ENCODE measurements at regions not wholly inside any gene's neighbourhood (a gene's known extent, or its start where the extent isn't known, plus 50 kb on each side); places are given as distances from the start of the nearest gene placed in this dataset.

GRCh38 chr5:111628901-111629300 is 116.6 kb upstream of the STARD4 start:
- no peak overlapping the region for H3K27ac ChIP-seq (ENCODE audit: low read length)
- no peak overlapping the region for H3K9ac ChIP-seq (ENCODE audit: low read length)
- no peaks in the 10 kb centered on the region for H3K9me3 ChIP-seq (ENCODE audit: insufficient read depth, low read length)
- no peak overlapping the region for H3K4me2 ChIP-seq (ENCODE audit: low read length)
- H3K4me3 ChIP-seq (ENCODE audit: low read length), result no peak overlapping the region
- no peaks in the 10 kb centered on the region for H3K36me3 ChIP-seq (replicated peaks; ENCODE audit: low read depth, low read length)
- TF ChIP-seq EZH2phosphoT487 (IDR thresholded peaks at IDR 0.05; ENCODE audit: low read depth), result no peak
- TF ChIP-seq CTCF (IDR thresholded peaks at IDR 0.05; ENCODE audit: low read depth, low read length), result no peak
- H3K79me2 ChIP-seq (ENCODE audit: low read length), result no peaks in the 10 kb centered on the region
- H3K4me1 ChIP-seq (ENCODE audit: low read length), result no peaks in the 10 kb centered on the region
- no peak overlapping the region for H2AFZ ChIP-seq (ENCODE audit: low read depth, low read length)
- H4K20me1 ChIP-seq (ENCODE audit: insufficient read depth, low read length), result no peaks in the 10 kb centered on the region
- H3K27me3 ChIP-seq (ENCODE audit: low read depth, low read length), result no peaks in the 10 kb centered on the region

GRCh38 chr5:111627862-111628261 is 115.5 kb upstream of the STARD4 start:
- H3K36me3 ChIP-seq (replicated peaks; ENCODE audit: low read depth, low read length), result no peaks in the 10 kb centered on the region
- H3K9ac ChIP-seq (ENCODE audit: low read length), result no peak overlapping the region
- no peaks in the 10 kb centered on the region for H4K20me1 ChIP-seq (ENCODE audit: insufficient read depth, low read length)
- H3K79me2 ChIP-seq (ENCODE audit: low read length), result no peaks in the 10 kb centered on the region
- no peaks in the 10 kb centered on the region for H3K4me1 ChIP-seq (ENCODE audit: low read length)
- no peak overlapping the region for H3K4me3 ChIP-seq (ENCODE audit: low read length)
- H3K27me3 ChIP-seq (ENCODE audit: low read depth, low read length), result no peaks in the 10 kb centered on the region
- no peak for TF ChIP-seq CTCF (IDR thresholded peaks at IDR 0.05; ENCODE audit: low read depth, low read length)
- no peak for TF ChIP-seq EZH2phosphoT487 (IDR thresholded peaks at IDR 0.05; ENCODE audit: low read depth)
- no peak overlapping the region for H3K4me2 ChIP-seq (ENCODE audit: low read length)
- H3K9me3 ChIP-seq (ENCODE audit: insufficient read depth, low read length), result no peaks in the 10 kb centered on the region
- no peak overlapping the region for H3K27ac ChIP-seq (ENCODE audit: low read length)
- no peak overlapping the region for H2AFZ ChIP-seq (ENCODE audit: low read depth, low read length)

GRCh38 chr5:111626473-111627148 is 114.3 kb upstream of the STARD4 start:
- Histone ChIP-seq H3K79me2 (ENCODE audit: low read length) (no peaks in the 10 kb centered on the region), H3K4me1 (ENCODE audit: low read length) (no peaks in the 10 kb centered on the region), H3K36me3 (replicated peaks; ENCODE audit: low read depth, low read length) (no peaks in the 10 kb centered on the region), H3K27ac (ENCODE audit: low read length) (no peak overlapping the region), H2AFZ (ENCODE audit: low read depth, low read length) (no peak overlapping the region), H3K9ac (ENCODE audit: low read length) (no peak overlapping the region), H3K4me2 (ENCODE audit: low read length) (no peak overlapping the region), H3K27me3 (ENCODE audit: low read depth, low read length) (no peaks in the 10 kb centered on the region), H3K4me3 (ENCODE audit: low read length) (no peak overlapping the region), H3K9me3 (ENCODE audit: insufficient read depth, low read length) (no peaks in the 10 kb centered on the region), H4K20me1 (ENCODE audit: insufficient read depth, low read length) (no peaks in the 10 kb centered on the region)
- TF ChIP-seq EZH2phosphoT487 (IDR thresholded peaks at IDR 0.05; ENCODE audit: low read depth) (no peak), CTCF (IDR thresholded peaks at IDR 0.05; ENCODE audit: low read depth, low read length) (no peak)

GRCh38 chr5:111618623-111619271 is 106.4 kb upstream of the STARD4 start:
- Histone ChIP-seq H3K4me2 (ENCODE audit: low read length) (no peak overlapping the region), H3K4me3 (ENCODE audit: low read length) (no peak overlapping the region), H3K9me3 (ENCODE audit: insufficient read depth, low read length) (no peaks in the 10 kb centered on the region), H3K9ac (ENCODE audit: low read length) (no peak overlapping the region), H3K4me1 (ENCODE audit: low read length) (no peaks in the 10 kb centered on the region), H3K27me3 (ENCODE audit: low read depth, low read length) (no peaks in the 10 kb centered on the region), H3K36me3 (replicated peaks; ENCODE audit: low read depth, low read length) (no peaks in the 10 kb centered on the region), H2AFZ (ENCODE audit: low read depth, low read length) (no peak overlapping the region), H3K79me2 (ENCODE audit: low read length) (no peaks in the 10 kb centered on the region), H3K27ac (ENCODE audit: low read length) (no peak overlapping the region), H4K20me1 (ENCODE audit: insufficient read depth, low read length) (no peaks in the 10 kb centered on the region)
- TF ChIP-seq EZH2phosphoT487 (IDR thresholded peaks at IDR 0.05; ENCODE audit: low read depth), result no peak
- TF ChIP-seq CTCF (IDR thresholded peaks at IDR 0.05; ENCODE audit: low read depth, low read length), result no peak
